ENCODE measurements at regions not wholly inside any gene's neighbourhood (a gene's known extent, or its start where the extent isn't known, plus 50 kb on each side); places are given as distances from the start of the nearest gene placed in this dataset.

DNA sequence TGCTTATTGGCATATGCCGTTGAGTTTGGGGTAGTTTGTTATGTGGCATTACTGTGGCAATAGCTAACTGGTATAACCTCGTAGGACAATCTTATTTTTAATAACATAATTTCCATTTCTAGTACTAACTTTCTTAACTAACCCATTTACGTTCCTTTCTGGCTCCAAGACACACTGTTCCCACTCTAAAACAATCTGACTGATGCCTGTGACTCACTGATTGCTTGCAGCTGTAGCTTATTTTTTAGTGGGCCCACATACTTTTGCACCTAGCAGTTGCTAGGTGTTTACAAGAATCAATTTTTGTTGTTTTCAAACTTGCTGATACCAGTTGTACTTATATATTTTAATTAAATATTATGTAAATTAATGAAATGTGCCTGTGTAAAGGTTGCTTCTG, 52.2 kb downstream of the FAT3 start:
- in situ Hi-C loops (cut with MboI; ENCODE audit: low sequenced_read_pairs) = no loop called here

DNA sequence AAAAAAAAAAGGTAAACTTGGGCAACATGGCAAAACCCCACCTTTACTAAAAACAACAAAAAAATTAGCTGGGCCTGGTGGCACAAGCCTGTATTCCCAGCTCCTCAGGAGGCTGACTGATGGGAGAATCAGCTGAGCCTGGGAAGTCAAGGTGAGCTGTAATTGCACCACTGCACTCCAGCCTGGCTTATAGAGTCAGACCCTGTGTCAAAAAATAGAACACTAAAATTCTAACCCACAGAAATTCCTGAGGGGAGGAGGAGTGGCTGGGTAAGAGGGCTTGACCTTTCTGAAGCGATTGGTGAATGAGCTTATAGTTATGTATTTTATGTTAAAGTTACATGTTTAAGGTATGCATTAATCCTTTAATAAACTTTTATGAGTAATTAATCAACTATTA, 53.3 kb downstream of the FAT3 start:
- in situ Hi-C loops (cut with MboI; ENCODE audit: low sequenced_read_pairs) = no loop called here

DNA sequence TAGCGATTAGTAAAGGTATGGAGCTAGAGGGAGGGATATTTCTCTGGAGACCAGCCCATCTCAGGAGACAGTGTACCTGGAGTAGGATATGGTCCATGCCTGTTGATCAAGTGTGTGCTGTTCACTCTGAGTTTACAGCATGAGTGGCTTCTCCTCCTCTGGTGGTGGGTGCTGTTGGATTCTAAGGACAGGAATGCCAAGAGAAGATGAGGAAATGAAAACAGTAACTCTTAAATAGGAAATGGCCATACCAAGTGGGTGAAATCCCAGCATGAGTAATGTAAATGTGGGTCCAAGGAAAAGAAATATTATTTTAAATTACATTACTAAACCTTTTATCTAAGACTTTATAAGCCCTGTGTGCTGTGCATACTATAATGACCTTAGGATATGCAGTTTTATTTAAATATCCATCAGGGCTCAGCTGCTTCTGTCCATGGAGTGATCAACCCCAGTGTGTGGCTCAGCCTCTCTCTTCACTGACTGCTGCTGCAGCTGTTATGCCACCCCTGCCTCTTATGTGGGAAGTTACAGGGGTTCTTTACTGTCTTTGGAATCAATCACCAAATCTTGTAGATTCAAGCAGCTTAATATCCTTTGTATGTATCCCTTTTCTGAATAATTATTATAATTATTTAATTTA, 54.3 kb downstream of the FAT3 start:
- in situ Hi-C loops (cut with MboI; ENCODE audit: low sequenced_read_pairs) = no loop called here

DNA sequence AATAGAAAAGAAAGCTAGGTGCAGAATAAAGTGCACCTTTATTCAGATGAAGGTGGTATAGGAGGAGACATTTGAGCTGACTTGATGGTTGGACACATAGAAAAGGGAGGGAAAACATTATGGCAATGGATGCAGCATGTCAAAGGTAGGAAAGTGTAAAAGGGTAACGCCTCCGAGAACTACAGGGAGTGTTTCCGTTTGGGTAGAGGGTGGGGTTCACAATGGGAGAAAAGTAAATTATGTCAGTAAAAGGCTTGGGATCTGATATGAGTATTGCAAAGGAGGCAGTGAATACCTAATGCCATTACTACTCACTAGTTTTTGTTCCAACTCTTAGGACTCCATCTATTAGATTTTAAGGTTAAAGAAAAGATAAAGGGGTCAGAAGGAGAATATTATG, 59.5 kb downstream of the FAT3 start:
- in situ Hi-C loops (cut with MboI; ENCODE audit: low sequenced_read_pairs) = no loop called here

DNA sequence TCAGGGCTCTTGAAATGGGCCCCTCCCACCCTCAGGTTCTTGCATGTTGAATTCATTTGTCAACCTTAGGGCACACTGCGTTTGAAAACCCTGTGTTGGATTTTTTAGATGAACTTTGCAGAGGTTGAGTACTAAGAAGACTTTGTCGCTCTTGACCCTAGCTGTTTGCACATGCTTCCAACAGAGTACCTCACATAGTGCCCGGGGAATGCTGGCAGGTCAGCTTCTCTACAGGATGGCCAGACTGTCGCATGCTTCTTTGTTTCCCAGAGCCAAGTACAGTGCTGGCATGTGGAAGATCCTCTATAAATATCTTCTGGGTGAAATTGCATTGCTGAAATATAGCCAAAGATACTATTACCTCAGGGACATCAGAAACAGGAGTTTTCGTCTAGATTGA, 59.9 kb downstream of the FAT3 start:
- in situ Hi-C loops (cut with MboI; ENCODE audit: low sequenced_read_pairs) = no loop called here

DNA sequence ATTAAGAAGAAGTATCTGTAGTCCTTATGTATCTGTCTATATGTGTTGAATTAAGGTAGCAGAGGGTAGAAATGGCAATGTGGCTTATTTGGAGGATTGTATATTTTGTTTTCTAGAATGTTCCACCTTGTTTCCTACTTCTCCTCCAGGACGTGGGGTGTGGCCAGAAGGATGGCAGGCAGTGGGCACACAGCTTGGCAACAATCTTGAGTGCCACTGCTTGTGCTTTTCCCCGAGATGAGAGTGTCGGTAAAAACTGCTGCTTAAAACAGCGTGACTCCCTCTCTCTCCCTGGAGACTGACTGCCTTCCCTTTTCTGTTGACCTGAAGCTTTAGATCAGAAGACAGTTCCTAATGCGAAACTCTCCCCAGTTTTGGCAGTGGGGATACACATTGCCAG, 61.2 kb downstream of the FAT3 start:
- in situ Hi-C loops (cut with MboI; ENCODE audit: low sequenced_read_pairs) = no loop called here

DNA sequence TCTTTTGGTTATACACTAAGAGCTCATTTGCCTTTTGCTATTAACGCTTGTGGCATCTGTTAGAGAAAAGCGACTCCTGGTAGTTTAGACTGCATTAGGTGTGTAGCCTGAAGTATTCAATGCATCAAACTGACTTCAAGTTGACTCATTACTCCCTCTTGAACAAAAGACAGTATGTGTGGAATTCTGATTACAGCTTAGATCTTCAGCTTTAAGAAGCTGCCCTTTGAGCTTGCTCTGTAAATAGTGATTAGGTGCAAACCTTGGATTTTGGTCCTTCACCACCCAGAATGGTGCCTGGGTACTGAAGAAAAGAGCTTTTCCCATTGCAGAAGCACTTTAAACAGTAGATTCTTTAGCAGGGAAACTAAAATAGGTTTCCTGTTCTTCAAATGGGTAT, 62.1 kb downstream of the FAT3 start:
- in situ Hi-C loops (cut with MboI; ENCODE audit: low sequenced_read_pairs) = no loop called here

DNA sequence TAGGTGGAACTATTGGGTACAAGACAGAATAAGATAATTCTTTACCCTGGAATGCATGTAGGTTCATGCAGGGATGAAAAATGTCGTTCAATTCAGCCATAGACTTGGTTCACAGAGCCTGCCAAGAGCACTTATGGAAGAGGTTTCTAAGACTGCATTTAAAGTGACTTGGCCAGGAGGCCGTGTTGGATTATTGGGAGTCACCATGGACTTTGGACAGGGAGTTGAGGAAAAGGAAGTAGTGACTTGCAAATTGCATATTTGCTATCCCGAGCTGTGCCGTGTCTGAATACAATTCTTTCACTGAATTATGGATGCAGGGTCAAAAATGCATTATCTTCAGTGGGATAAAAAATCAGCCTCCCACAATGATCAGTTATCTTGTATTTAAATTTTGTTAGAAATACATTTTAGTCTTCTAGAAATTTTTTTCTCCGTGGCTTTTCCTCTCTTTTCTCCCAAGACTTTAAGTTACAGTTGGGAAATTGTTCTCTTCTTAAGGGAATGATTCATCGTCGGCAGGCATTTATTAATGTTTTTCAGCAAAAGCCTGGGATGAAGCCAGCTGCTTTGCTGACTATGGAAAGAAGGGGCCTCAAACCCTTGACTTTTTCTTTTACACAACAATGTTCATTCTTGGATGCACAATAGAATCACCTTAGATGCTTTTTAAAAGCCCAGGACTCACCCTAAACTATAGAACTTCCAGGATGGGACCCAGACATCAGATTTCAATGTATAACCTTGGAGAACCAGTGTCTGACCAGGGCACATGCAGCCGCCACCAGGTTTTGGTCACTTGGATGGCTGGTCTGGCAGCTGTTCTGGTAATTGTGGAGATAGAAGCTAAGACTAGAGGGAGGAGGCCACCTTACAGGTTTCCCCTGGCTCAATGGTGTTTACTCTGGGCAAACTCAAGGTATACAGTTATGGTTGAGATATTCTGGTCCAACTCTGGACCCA, 70.8 kb downstream of the FAT3 start:
- in situ Hi-C loops (cut with MboI; ENCODE audit: low sequenced_read_pairs) = no loop called here

DNA sequence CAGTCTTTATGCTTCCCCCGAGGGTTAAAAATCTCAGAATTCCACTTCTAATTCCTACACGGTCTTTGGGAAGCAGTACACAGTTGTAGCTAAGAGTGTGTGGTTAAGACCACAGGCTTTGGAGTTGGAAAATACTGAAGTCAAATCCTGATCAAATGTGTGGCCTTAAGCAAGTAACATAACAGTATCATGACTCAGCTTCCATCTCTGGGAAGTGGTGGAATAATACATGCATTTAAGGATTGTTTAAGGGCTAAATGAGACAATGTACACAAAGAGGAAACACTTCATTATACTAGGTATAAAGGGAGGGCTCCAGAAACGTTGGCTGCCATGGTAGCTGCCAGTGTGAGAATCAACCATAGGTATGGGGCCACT, 71.5 kb downstream of the FAT3 start:
- in situ Hi-C loops (cut with MboI; ENCODE audit: low sequenced_read_pairs) = no loop called here

DNA sequence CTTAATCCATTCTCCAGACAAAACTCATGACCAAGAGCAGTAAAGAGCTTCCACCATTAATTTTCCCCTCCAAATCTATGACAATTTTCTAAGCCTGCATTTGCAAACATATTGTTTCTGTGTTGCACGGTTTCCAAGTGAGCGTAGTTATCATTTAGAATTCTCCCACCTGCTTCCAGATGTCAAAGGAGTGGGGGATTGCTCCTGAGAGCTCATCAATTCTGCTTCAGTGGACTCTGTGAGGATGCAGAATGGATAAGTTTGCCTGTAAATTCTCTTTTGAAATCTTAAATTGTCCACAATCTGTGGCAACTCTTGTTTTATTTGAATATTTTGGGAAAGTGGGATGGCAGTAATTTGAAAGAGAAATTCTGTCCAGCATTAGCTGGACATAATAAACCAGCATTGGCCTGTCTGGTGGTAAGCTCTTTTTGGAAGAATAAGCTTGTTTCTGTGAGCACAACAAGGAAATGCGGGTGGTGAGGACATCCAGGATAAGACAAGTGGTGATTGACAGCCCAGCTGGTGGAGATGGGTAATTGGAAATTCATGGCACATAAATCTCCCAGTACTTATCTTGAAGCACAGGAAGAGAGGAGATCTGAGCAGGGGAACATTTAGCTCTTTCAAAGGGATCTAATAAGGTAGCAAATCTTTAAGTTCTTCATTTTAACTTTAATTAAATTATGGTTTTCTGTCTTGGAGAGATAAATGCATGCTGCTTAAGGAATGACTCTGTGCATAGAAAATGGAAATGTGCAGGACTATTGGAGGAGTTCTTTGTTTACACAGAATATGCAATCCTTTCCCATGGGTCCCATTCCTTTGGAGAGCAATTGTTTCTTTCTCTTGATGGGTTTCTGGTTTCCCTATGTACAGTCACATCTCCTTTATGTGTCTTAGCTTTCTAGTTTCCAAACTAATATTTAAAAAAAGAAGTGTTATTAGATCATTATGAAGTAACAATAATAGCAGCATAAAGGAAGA, 73.2 kb downstream of the FAT3 start:
- in situ Hi-C loops (cut with MboI; ENCODE audit: low sequenced_read_pairs) = no loop called here

DNA sequence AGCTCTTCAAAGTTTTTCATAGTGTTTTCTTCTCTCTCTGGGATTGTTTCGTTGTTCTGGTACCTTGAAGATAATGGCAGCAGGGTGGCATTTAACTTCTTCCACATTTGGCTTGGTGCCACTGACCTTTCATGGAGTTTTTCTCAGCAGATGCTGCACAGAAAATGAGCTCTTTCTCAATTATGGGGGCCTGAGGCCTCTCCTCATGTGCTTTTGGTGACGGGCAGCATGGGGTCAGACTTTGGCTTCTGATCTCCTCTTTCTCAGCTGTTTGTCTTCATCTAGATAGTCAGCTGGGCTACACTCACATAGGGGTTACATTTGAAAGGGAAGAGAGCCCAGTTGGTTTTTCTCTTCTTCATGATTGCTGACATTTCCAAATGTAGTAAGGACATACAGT, 76.3 kb downstream of the FAT3 start:
- in situ Hi-C loops (cut with MboI; ENCODE audit: low sequenced_read_pairs) = no loop called here

DNA sequence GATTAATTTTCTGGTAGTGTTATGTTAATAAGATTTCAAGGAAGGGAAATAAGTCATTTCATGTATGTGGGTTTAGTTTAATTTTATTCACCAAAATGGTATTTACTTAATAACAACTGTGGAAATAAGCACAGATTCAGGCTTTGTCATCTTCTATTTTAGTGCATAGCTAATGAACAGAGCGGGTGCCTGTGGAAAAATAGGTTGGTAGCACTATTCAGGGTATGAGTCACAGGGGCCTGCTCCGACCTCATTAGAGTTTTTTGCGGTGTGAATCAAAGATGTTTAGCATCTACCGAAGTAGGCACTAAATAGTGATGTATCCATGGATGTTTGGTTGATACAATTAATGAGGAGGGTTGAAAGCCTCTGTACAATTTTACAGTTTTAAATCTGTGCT, 78.2 kb downstream of the FAT3 start:
- in situ Hi-C loops (cut with MboI; ENCODE audit: low sequenced_read_pairs) = no loop called here

DNA sequence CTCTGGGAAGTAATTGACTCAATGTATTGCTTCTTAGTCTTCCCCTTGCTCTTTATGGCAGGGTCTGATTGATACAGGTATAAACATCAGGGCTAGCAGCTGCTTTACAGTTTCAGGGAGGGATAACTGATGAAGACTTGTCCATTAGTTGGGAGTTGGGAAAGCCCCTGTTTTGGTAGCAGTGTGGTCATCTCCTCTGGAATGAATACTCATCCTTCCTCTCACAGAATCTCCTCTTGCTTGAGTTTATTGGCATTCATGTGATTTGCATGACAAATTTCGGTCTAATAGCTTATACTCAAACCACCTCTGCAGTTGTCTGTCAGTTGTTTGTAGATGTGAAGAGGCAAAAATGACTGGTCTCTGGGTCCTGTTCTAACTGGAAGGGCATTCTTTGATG, 79.7 kb downstream of the FAT3 start:
- in situ Hi-C loops (cut with MboI; ENCODE audit: low sequenced_read_pairs) = no loop called here

DNA sequence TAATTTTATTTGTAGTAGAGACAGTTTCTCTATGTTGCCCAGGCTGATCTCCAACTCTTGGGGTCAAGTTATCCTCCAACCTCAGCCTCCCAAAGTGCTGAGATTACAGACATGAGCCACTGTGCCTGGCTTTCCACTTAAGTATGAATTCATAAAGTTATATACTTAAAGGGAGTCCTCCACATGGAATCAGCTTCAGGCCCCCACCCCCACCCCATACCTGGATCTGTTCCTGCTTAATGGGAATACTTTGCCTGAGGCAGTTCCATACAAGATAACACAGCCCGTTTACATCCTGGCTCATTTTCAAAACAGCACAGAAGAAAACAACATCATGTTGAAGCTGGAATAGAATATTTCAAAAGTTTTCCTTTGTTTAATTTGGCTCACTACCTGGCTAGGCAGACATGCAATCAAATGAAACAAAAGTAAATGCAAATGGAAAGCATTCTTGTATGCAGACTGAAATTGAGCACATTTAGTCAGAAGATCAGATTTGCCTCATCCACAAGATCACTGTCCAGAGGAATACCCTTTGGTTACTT, 82.4 kb downstream of the FAT3 start:
- in situ Hi-C loops (cut with MboI; ENCODE audit: low sequenced_read_pairs) = no loop called here

DNA sequence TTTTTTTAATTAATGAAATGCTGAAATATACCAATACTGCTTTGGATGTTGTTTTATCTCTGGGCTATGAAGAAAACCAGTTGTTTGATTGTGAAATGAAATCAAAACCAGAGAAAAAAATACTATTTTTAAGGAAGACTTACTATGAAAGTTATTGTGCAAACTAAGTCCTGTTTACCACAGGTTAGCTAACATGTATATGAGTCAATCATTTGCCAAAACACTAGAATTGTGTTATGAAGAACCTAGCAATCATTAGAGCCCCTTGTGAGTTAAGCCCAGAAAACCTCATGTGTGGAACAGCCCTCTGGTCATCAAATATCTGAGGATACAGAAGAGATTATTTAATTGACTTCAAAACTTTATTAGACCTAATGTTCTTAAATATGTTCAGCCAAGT, 83.7 kb downstream of the FAT3 start:
- in situ Hi-C loops (cut with MboI; ENCODE audit: low sequenced_read_pairs) = no loop called here

DNA sequence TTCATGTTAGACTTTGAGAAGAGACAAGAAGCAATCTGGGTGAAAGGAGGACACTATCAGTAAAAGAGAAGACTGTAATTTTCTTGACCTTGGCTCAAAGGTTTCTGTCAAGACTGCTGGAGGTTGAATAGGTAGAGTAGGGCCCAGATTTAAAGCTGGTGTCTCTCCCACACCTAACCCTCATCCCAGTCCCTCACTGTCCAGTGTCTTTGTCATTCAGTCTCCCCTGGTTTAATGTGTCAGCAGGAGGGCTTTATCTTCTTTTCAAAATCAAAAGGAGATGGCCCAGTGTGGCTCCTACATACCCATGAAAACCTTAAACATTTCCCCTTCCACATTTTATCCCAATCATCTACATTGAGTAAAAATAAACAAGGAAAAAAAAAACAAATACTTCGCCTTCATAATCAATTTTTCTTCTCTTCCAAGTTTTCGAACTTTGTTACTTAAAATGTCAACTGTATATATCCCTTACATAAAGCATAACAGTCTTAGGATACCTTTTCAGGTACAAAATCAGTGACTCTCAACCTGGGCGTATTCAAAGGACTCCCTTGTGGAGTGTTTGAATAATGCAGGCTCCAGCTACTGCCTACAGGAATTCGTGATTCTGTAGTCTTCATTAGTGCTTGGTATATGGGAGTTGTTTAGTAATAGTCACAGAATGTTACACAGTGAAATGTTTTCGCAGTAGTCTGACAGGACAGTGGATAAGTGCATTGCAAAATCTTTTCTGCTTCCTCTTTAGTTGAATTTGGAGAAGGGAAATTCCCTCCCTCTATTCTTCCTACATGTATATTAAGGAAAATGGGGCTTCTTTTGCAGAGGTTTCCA, 87.2 kb downstream of the FAT3 start:
- in situ Hi-C loops (cut with MboI; ENCODE audit: low sequenced_read_pairs) = no loop called here

DNA sequence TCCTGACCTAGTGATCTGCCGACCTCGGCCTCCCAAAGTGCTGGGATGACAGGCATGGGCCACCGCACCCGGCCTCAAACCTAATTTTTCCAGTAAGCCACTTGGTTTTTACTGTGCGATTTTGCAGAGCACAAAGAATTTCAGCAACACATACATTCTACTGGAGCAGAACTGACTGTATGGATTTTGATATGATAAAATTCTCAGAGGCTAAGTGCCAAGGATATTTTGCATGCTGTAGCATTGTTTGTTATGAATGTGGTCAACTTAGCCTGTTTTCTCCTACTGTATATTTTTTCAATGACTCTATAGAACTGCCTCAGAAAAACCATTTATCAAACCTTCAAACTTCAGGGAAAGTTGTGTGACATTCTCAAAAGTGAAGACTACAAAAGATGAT, 89.2 kb downstream of the FAT3 start:
- in situ Hi-C loops (cut with MboI; ENCODE audit: low sequenced_read_pairs) = no loop called here

DNA sequence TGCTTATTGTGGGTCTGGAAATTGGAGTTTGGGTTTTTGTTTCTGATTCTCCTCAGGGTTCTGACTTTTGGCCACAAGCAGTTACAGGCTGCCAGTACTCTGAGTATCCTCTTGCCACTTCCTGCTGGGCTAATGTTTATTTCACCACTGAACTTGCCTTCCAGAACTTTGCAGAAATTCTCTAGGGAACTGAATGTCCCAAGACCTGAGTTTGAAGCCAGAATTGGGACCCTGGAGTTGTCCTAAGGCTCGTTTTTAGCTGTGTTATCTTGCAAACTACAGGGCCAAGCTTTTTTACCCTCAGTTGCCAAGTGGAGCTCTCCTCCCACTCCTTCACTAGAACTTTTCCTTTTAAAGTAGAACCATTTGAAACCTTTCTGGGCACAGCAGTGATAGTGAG, 89.9 kb downstream of the FAT3 start:
- in situ Hi-C loops (cut with MboI; ENCODE audit: low sequenced_read_pairs) = no loop called here

DNA sequence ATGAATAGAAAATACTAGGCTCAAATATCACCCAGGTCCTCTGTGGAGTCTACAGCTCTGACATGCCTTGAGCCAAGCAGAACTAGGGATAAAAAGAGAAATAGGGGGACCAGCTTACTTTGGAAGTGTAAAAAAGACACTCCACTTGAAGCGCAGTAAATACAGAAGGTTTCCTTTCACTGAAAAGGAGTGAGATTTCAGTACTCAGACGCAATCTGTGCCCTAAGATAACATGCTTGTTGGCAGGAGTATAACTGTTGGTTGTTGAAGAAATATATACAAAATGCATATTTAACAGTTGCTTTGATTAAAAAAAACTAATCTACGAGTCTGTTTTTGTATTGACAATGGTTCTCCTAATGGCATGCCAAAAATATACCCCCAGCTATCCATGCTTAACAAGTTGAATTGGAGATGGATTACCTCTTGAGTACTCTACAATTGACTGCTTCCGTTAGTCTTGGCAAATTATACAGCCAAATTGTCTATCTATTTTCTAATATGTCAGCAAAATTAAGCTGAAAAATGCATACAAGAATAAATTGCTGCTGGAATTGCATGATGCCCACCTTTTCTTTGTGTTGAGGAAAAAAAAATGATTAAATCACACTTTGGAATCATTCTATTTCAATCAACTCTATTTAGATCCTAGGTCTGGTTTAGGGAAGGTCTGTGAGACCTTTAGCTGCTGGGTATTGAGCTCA, 91.6 kb downstream of the FAT3 start:
- in situ Hi-C loops (cut with MboI; ENCODE audit: low sequenced_read_pairs) = no loop called here

DNA sequence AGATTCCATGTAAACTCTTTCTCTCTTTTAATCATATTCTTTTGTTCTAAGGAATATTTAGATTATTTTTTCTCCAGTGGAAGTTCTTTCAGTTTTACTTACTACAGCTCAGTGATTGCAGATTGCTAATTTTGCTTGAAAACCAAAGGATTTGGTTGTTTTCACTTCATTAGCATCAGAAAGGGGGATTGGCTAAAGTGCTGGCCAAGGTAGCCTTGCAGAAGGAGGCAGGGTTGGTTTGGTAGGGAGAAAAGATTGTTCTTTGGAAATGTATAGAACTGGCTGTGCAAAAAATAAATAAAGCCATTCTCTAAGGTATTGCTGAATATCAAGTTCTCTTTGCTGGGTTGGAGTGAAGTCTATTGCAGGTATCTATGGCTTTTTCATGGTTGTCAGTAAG, 92.6 kb downstream of the FAT3 start:
- in situ Hi-C loops (cut with MboI; ENCODE audit: low sequenced_read_pairs) = no loop called here

Data from HL-60/S4 treated with phorbol 12-myristate 13-acetate at 8.2 ng/mL for 4 days and 3 days (cell line).